Keratinocyte (primary cell): ENCODE measurements at regions not wholly inside any gene's neighbourhood (a gene's known extent, or its start where the extent isn't known, plus 50 kb on each side); places are given as distances from the start of the nearest gene placed in this dataset.

Experiments
- DNase-seq: peaks from one replicate; pipeline ENCODE4 v3.0.0-alpha.2; 2011; ENCODE audit warnings: low read depth, missing footprints, low spot score
- FAIRE-seq: peaks from 2 replicates; lab custom pipeline; 2011; peaks lifted over from hg19 to GRCh38; lab: Jason Lieb, UNC
- H2AFZ ChIP-seq: 2 replicates; pipeline ENCODE4 v1.6.0; 2012; ENCODE audit warnings: low read length, control low read depth, inconsistent platforms; ENCODE audit not compliant: control insufficient read depth
- H3K27ac ChIP-seq: 2 replicates; pipeline ENCODE4 v1.5.1; 2011; ENCODE audit warnings: low read length; ENCODE audit not compliant: control insufficient read depth, insufficient read depth
- H3K27me3 ChIP-seq: 3 replicates; pipeline ENCODE4 v1.6.0; 2011; ENCODE audit warnings: low read length; ENCODE audit not compliant: control insufficient read depth, insufficient read depth; ENCODE audit errors: extremely low read depth
- H3K36me3 ChIP-seq, 2 experiments: 2 replicates in 1 of 2; 3 replicates in 1 of 2; pipeline ENCODE4 v1.5.1; 2011; ENCODE audit warnings: low read length in 2 of 2, mild to moderate bottlenecking in 1 of 2; ENCODE audit not compliant: control insufficient read depth in 2 of 2, insufficient read depth in 2 of 2; ENCODE audit errors: extremely low read depth in 1 of 2
- H3K4me1 ChIP-seq: 3 replicates; pipeline ENCODE4 v1.5.1; 2011; ENCODE audit warnings: low read length; ENCODE audit not compliant: control insufficient read depth, insufficient read depth; ENCODE audit errors: extremely low read depth
- H3K4me2 ChIP-seq: 3 replicates; pipeline ENCODE4 v1.6.0; 2011; ENCODE audit warnings: low read depth, low read length; ENCODE audit not compliant: control insufficient read depth, insufficient read depth; ENCODE audit errors: extremely low read depth
- H3K4me3 ChIP-seq, 3 experiments: fragments of 200-600 bp in 1 of 3; sonication (generic) in 1 of 3; 2 replicates in 2 of 3; 3 replicates in 1 of 3; pipeline ENCODE4 v1.5.1; 2011 to 2016; ENCODE audit warnings: low read length in 3 of 3, mild to moderate bottlenecking in 3 of 3, control low read depth in 2 of 3, inconsistent platforms in 1 of 3, low read depth in 1 of 3, mixed read lengths in 1 of 3, mixed run types in 1 of 3, moderate library complexity in 1 of 3; ENCODE audit not compliant: control insufficient read depth in 2 of 3, insufficient read depth in 2 of 3; ENCODE audit errors: extremely low read depth in 1 of 3
- H3K79me2 ChIP-seq: 2 replicates; pipeline ENCODE4 v1.6.0; 2012; ENCODE audit warnings: low read length; ENCODE audit not compliant: control insufficient read depth, insufficient read depth
- H3K9ac ChIP-seq: 3 replicates; pipeline ENCODE4 v1.6.0; 2011; ENCODE audit warnings: low read length; ENCODE audit not compliant: control insufficient read depth, insufficient read depth; ENCODE audit errors: extremely low read depth
- H3K9me1 ChIP-seq: 3 replicates; pipeline ENCODE4 v1.6.0; 2011; ENCODE audit warnings: low read length; ENCODE audit not compliant: control insufficient read depth, insufficient read depth; ENCODE audit errors: extremely low read depth
- H3K9me3 ChIP-seq: 2 replicates; pipeline ENCODE4 v1.5.1; 2012; ENCODE audit warnings: low read depth, low read length; ENCODE audit not compliant: control insufficient read depth
- H4K20me1 ChIP-seq: 3 replicates; pipeline ENCODE4 v1.6.0; 2011; ENCODE audit warnings: low read length; ENCODE audit not compliant: control insufficient read depth, insufficient read depth; ENCODE audit errors: extremely low read depth
- CTCF ChIP-seq, 3 experiments: IDR thresholded peaks in 1 of 3; conservative IDR thresholded peaks in 1 of 3; optimal IDR thresholded peaks in 1 of 3; 2 replicates in 2 of 3; 3 replicates in 1 of 3; pipeline versions ENCODE3 to v1.5.1; 2011; ENCODE audit warnings: low read length in 3 of 3, mild to moderate bottlenecking in 3 of 3, moderate library complexity in 2 of 3, control low read depth in 1 of 3, inconsistent platforms in 1 of 3; ENCODE audit not compliant: insufficient read depth in 2 of 3; ENCODE audit errors: extremely low read depth in 1 of 3
- EZH2 ChIP-seq: IDR thresholded peaks from one replicate; pipeline ENCODE4 v1.6.1; 2012; ENCODE audit warnings: inconsistent platforms, mild to moderate bottlenecking, low read length, moderate library complexity
- dilution Hi-C: fragments of 300-500 bp; cut with MboI; formaldehyde crosslinking; loops from one replicate; pipeline ENCODE4 v1.7.0; 2020; ENCODE audit warnings: low sequenced_read_pairs; ENCODE audit not compliant: extremely low pct_ligation_motif_present

- Histone ChIP-seq H3K27me3 (no peaks in the 10 kb centered on the region), H3K4me1 (no peaks in the 10 kb centered on the region), H3K9me3 (peaks cover 21% of the 10 kb centered on the region), H3K79me2 (no peaks in the 10 kb centered on the region), H4K20me1 (no peaks in the 10 kb centered on the region), H3K4me3 (no peak overlapping the region), H3K4me2 (no peak overlapping the region), H3K9ac (no peak overlapping the region), H3K36me3 (no peaks in the 10 kb centered on the region), H3K9me1 (no peaks in the 10 kb centered on the region), H3K27ac (no peak overlapping the region), H2AFZ (no peak overlapping the region)
- no peak for FAIRE-seq
- DNase-seq, result no peak
- TF ChIP-seq CTCF (optimal IDR thresholded peaks at IDR 0.05 in 1 of 3, IDR thresholded peaks at IDR 0.05 in 1 of 3, conservative IDR thresholded peaks at IDR 0.05 in 1 of 3; ENCODE audit: extremely low read depth in 1 of 3, insufficient read depth in 2 of 3, low read length in 3 of 3) (no peak), EZH2 (no peak)
- dilution Hi-C loops, result no loop called here
These were observed 945.0 kb downstream of the BRD1 start for GRCh38 chr22:48882636-48883200.

GRCh38 chr22:48881326-48881980 lies 946.2 kb downstream of the BRD1 start:
- Histone ChIP-seq H3K79me2 (no peaks in the 10 kb centered on the region), H3K9ac (no peak overlapping the region), H3K27me3 (no peaks in the 10 kb centered on the region), H4K20me1 (no peaks in the 10 kb centered on the region), H3K4me3 (no peak overlapping the region), H3K4me1 (no peaks in the 10 kb centered on the region), H3K9me1 (no peaks in the 10 kb centered on the region), H3K36me3 (no peaks in the 10 kb centered on the region), H3K4me2 (no peak overlapping the region), H3K27ac (no peak overlapping the region), H3K9me3 (peaks cover 15% of the 10 kb centered on the region), H2AFZ (no peak overlapping the region)
- FAIRE-seq, result no peak
- no peak for DNase-seq
- dilution Hi-C loops, result no loop called here
- TF ChIP-seq CTCF (optimal IDR thresholded peaks at IDR 0.05 in 1 of 3, IDR thresholded peaks at IDR 0.05 in 1 of 3, conservative IDR thresholded peaks at IDR 0.05 in 1 of 3; ENCODE audit: extremely low read depth in 1 of 3, insufficient read depth in 2 of 3, low read length in 3 of 3) (no peak), EZH2 (no peak)
